ENCODE measurements at regions not wholly inside any gene's neighbourhood (a gene's known extent, or its start where the extent isn't known, plus 50 kb on each side); places are given as distances from the start of the nearest gene placed in this dataset.

GRCh38 chr2:11953258-11953657, 206.8 kb downstream of the LPIN1 start:
- DNase-seq (ENCODE audit: low spot score), result no peak

DNA sequence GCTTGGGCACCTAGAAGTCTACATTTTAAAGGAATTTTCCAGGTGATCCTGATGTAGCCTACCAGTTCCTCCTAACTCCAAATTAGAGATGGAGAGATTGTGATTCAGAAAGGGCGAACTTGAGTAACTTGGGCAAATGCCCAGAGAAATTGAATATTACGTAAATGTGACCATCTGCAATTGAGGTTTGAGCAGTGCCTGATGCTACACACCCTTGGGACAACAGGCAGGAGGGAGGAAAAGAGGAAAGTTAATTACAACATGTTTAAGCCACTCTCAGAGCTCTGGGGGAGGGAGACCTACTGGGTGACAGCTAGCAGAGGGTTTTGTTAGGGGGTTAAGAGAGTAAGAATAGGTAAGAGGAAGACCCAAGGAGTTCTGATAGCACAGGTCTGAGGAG, 208.9 kb downstream of the LPIN1 start:
- DNase-seq (ENCODE audit: low spot score), result no peak

DNA sequence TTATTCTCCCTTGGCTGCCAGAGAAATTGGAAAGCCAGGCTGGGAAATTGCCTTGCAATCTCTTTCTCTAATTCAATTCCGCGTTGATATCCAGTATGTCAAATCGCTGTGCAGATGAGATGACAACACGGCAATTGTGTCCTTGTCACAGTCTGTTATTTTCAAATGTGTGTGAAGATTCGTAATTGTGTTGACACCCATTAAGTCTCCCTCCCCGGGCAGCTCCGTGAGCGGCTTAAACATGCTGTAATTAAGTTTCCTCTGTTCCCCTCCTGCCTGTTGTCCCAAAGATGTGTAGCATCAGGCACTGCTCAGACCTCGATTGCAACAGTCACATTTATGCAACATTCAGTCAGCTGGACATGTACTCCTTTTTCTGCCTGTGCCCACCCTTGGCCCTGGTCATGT, 209.5 kb downstream of the LPIN1 start:
- DNase-seq (ENCODE audit: low spot score), result no peak

DNA sequence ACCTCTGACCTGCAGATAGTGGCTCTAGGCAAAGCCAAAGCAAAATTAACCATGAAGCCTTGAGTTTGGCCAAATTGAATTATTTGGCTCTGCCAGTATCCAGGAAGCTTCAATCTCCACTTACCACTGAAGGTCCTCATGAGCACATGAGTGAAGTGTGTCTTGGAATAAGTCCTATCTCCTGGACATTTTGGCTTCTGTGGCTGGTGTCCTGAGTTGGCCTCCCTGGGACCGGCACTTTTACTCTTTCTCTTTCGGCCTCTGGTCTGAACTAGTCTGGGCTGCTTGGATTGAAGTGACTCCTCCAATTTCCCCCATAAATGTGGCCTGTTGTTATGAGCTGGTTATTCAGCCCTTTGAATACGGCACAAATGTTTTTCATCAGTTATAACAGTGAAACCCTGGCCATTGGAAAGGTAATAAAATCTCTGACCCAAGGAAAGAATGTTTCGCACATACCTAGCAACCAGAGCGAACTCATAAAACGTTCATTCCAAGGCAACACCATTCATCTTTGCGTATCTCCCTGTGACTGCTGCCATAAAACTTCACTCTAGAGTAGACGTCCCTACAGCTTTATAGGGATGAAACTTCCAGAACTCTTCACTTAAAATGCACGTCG, 216.4 kb downstream of the LPIN1 start:
- no peak for DNase-seq (ENCODE audit: low spot score)

- no peak for DNase-seq (ENCODE audit: low spot score)
These were observed 217.5 kb downstream of the LPIN1 start for GRCh38 chr2:11963966-11964365.

DNA sequence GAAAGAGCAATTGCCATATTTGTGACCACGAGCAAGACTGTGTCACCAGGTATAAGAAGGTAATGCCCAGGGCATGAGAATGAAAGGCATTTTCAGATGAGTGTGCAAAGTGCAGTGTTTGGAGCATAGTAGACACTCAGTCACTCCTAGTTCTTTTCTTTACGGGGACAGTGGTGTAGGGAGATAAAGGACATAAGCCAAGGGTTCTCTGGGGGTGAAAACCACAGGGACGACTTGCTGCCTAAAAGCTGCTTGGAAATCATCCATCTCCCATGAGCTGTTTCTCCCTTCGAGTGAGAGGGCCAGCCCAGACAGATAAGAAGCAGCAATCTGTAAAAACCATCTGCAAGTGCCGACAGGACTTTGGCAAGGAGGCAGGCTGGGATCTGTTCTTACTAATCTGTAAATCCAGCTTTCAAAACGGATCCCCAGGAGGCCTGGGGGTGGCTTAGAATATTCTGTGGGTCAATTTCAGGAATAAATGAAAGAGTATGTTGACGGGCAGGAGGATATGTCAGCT, 221.6 kb downstream of the LPIN1 start:
- DNase-seq (ENCODE audit: low spot score), result no peak

DNA sequence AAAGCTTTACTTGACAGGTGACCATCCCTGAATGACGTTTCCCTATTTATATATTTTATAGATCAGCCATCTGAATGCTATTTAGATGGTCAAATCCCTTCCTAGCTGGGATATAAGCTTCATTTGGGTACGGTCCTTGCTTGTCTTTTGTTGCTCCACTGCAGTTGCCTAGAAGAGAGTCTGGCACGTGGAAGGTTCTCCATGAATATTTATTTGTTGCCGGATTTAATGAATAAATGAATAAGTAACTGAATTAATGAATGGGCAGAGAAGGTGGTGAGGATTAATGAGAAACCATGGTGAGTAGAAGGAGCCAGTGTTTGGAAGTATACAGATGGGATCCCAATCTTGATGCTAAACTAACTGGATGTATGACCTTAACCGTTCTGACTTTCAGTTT, 222.1 kb downstream of the LPIN1 start:
- DNase-seq (ENCODE audit: low spot score), result no peak

DNA sequence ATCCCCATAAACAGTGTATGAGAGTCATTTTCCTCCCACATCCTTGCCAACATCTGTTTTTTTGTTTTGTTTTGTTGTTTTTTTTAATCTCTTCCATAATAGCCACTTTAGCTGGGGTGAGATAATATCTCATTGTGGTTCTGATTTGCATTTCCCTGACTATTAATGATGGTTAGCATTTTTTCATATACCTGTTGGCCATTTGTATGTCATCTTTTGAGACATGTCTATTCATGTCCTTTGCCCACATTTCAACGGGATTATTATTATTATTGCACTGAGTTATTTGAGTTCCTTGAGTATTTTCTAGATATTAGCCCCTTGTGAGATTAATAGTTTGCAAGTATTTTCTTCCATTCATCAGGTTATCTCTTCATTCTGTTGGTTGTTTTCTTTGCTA, 223.3 kb downstream of the LPIN1 start:
- no peak for DNase-seq (ENCODE audit: low spot score)

DNA sequence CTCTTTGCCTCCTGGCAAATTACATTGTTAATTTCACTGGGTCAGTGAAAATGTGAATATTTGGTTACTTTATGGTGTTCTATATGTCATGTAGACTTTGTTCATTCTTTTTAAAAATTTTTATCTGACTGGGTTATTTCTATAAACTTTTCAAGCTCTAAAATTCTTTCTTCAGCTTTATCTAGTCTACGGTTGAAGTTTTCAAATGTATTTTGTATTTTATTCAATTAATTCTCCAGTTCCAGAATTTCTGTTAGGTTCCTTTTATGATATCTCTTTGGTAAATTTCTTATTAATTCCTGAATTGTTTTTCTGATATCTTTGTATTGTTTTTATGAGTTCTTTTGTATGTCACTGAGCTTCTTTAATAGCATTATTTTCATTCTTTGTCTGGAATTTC, 228.1 kb downstream of the LPIN1 start:
- no peak for DNase-seq (ENCODE audit: low spot score)

DNA sequence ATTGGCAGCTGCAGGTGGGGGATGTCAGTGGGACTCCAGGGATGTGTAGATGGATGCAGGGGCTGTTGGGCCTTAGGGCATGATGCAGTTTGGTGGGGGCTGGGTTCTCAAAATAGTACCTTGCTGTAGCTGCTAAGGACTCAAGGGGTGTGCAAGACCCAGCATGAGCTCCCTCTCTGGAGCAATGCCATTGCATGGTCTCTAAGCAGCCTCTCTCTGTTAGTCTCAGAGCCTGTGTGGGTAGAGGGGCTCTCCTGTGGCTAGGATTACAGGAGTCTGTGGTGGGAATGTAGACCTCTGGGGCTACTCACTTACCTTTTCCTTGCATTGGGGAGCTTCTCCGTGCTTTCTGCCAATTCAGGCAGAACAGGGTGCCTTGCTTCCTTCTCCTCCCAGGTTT, 228.9 kb downstream of the LPIN1 start:
- DNase-seq (ENCODE audit: low spot score), result no peak

GRCh38 chr2:11976073-11976472, 229.6 kb downstream of the LPIN1 start:
- no peak for DNase-seq (ENCODE audit: low spot score)

- DNase-seq (ENCODE audit: low spot score), result no peak
These were observed 231.5 kb downstream of the LPIN1 start for GRCh38 chr2:11977766-11978524.

DNA sequence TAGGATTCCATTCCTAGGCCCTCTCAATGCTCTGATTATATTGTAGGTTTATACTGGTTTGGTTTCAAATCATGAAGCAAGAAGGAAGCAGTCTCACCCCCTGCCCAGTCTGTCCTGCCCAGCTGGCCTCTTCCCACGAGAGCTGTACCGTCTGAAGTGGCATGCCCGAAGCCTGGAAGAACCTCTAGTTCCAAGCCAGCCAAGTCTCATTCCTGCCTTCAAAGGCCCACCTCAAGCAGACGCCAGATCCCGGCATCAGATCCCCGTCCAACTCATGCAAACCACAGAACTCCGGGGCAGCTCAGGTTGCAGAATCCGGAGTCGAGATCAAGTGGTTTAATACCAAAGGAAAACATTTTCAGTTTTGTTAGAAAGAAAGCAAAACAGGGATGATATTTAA, 234.4 kb downstream of the LPIN1 start:
- no peak for DNase-seq (ENCODE audit: low spot score)

DNA sequence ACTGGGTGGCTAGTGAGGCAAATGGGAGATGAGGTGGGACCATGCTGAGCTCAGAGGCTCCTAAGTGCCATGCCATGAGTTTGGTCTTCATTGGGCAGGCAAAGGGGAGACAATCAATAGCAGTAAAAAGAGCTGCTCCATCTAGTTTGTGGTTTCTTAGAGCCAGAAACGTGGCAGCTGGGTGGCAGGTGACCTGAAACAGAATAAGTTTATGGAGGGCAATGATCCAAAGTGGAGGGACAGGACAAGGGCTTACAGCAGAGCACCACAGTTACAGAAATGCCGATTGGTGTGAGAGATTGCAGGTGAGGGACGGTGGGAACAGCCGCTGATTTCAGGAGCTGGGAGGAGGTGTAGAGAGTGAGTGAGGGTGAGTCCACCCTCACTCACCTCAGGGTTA, 237.0 kb downstream of the LPIN1 start:
- DNase-seq (ENCODE audit: low spot score), result no peak

- peak; percentile 16 for DNase-seq (ENCODE audit: low spot score)
These were observed 237.4 kb downstream of the LPIN1 start for GRCh38 chr2:11983870-11984269.

DNA sequence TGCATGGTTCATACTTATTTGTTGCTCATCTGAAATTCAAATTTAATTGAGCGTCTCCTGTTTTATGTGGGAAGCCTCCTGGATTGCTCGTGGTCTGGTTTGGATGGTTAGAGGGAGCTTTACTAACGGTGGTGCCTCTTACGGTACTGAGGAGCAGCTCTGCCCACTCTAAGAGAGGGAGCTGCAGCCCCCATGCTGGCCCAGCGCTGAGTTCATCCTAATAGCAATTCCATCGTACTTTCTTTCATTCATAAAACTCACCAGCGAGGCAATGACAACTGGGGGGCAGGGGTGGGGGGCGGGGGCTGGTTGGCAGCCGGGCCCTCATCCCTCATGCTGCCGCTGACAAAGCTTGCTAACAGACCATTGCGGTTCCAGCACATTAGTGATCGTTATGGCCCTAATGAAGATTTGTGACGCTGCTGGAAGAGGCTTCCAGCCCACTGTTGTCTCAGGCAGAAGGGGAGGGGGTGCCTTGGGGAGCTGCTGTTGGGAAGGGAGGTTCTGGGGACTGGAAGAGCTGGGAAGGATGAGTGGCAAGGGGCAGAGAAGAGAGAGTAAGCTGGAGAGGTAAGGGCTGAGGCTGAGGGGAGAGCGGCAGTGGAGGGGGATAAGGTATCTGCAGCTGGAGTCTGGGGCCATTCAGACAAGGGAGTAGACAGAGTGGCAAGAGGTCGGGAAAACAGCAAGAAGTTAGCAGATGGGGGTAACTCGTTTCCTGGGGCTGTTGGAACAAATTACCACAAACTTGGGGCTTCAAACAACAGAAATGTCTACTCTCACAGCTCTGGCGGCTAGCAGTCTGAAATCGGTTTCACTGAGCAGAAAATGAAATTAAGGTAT, 238.1 kb downstream of the LPIN1 start:
- no peak for DNase-seq (ENCODE audit: low spot score)

- no peak for DNase-seq (ENCODE audit: low spot score)
These were observed 239.6 kb downstream of the LPIN1 start for GRCh38 chr2:11985817-11986566.

- no peak for DNase-seq (ENCODE audit: low spot score)
These were observed 240.7 kb downstream of the LPIN1 start for GRCh38 chr2:11987151-11987550.

DNA sequence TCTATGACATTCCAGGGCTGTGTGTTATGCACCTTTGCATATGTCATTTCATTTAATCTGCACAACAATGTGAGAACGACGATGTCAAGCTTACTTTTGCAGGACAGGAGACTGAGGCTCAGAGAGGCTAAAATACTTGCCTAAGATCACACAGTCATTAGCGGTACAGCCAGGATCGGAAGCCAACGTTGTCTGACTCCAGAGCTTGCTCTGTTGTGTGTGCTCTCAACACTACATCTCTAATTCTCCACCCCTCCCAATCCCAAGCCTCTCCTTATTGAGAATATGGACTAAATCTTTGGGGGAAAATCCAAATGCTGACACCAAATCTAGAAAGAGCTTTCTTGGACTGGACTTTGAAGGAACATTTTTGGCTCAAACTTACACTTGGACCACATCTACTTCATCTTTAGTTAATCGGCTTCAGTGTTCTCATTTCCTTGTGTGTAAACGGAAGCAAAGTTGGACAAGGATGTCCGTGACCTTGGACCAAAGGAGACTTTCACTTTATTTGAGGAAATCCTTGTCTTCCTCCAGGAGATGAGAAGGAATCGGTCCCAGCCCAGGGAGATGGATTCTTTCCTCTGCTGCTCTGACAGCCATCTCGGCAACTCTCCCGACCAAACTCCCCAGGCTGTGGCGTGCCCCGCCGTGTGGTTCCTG, 242.4 kb downstream of the LPIN1 start:
- no peak for DNase-seq (ENCODE audit: low spot score)

- DNase-seq (ENCODE audit: low spot score), result no peak
These were observed 242.9 kb downstream of the LPIN1 start for GRCh38 chr2:11989354-11989703.

DNA sequence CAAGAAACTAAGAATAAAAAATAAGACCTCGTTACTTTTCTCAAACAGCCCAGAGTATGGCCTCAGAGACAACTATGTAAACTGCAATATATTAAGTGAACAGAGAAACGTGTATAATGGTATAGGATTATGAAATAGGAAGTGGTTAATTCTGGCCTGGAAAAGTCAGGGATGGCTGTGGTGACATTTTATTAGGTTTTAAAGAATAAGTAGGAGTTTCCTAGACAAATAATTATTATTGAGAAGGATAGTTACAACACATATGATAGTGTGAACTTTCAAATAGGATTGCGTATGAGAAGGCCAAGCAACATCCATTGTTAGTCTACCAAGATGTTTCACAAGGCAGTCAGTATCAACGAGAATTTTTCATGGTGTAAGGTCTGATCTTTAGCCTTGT, 244.1 kb downstream of the LPIN1 start:
- DNase-seq (ENCODE audit: low spot score), result no peak

GRCh38 chr2:11993749-11994148, 247.3 kb downstream of the LPIN1 start:
- DNase-seq (ENCODE audit: low spot score), result no peak

Data from globus pallidus (tissue), 1 donor.